AG04450 (cell line): ENCODE measurements at regions not wholly inside any gene's neighbourhood (a gene's known extent, or its start where the extent isn't known, plus 50 kb on each side); places are given as distances from the start of the nearest gene placed in this dataset.

Source experiments
- CTCF ChIA-PET: fragments of 300-600, 350-600 bp; formaldehyde crosslinking; extraction: SDS; loops from one replicate; lab custom pipeline; 2022; ENCODE audit warnings: antibody characterized with exemption, inconsistent platforms; lab: Charles Lee
- POLR2A ChIA-PET: fragments of 350-600 bp; formaldehyde crosslinking; extraction: SDS; loops from one replicate; lab custom pipeline; 2021; ENCODE audit warnings: antibody characterized with exemption, inconsistent platforms; lab: Yijun Ruan, JAX
- DNase-seq: peaks from one replicate; pipeline ENCODE4 v3.0.0-alpha.2; 2011; ENCODE audit warnings: low read depth, low spot score
- H3K27ac ChIP-seq: one replicate; pipeline ENCODE4 v1.5.1; 2012; ENCODE audit warnings: low read depth, low read length, control low read depth
- H3K27me3 ChIP-seq: one replicate; pipeline ENCODE4 v1.6.0; 2012; ENCODE audit warnings: low read length; ENCODE audit not compliant: control insufficient read depth, insufficient read depth
- H3K4me3 ChIP-seq: 2 replicates; pipeline ENCODE4 v1.5.1; 2011; ENCODE audit warnings: mild to moderate bottlenecking, low read depth, low read length, control low read depth
- H3K9me3 ChIP-seq: 2 replicates; pipeline ENCODE4 v1.5.1; 2012; ENCODE audit warnings: low read length; ENCODE audit not compliant: control insufficient read depth, insufficient read depth
- CTCF ChIP-seq: IDR thresholded peaks from 2 replicates; pipeline ENCODE4 v1.5.1; 2011; ENCODE audit warnings: low read depth, low read length, control low read depth, inconsistent platforms

GRCh38 chr10:130746311-130746710 is 565.2 kb downstream of the TCERG1L start:
- POLR2A ChIA-PET: no interaction called here
- DNase-seq: no peak
- H3K27ac ChIP-seq: no peak overlapping the region
- H3K9me3 ChIP-seq: peaks cover 81% of the 10 kb centered on the region
- TF ChIP-seq CTCF: no peak
- CTCF ChIA-PET: no interaction called here
- no peak overlapping the region for H3K4me3 ChIP-seq
- H3K27me3 ChIP-seq: no peaks in the 10 kb centered on the region

- no peak overlapping the region for H3K27ac ChIP-seq
- ChIA-PET POLR2A (no interaction called here), CTCF (no interaction called here)
- peaks cover 82% of the 10 kb centered on the region for H3K9me3 ChIP-seq
- no peak for TF ChIP-seq CTCF
- no peaks in the 10 kb centered on the region for H3K27me3 ChIP-seq
- no peak overlapping the region for H3K4me3 ChIP-seq
- DNase-seq: no peak
Observed at GRCh38 chr10:130747356-130747755, 564.2 kb downstream of the TCERG1L start.

- H3K27ac ChIP-seq: no peak overlapping the region
- CTCF ChIA-PET: no interaction called here
Observed at GRCh38 chr10:130747946-130748345, 563.6 kb downstream of the TCERG1L start.

GRCh38 chr10:130748409-130749057 is 563.0 kb downstream of the TCERG1L start:
- CTCF ChIA-PET: no interaction called here
- DNase-seq: no peak
- no peaks in the 10 kb centered on the region for H3K27me3 ChIP-seq
- no peak for TF ChIP-seq CTCF
- POLR2A ChIA-PET: no interaction called here
- H3K27ac ChIP-seq: no peak overlapping the region
- H3K4me3 ChIP-seq: no peak overlapping the region
- H3K9me3 ChIP-seq: peaks cover 75% of the 10 kb centered on the region

More at GRCh38 chr10:130747946-130748345, 563.6 kb downstream of the TCERG1L start:
- no peak for TF ChIP-seq CTCF
- no peak for DNase-seq
- no peaks in the 10 kb centered on the region for H3K27me3 ChIP-seq
- H3K4me3 ChIP-seq: no peak overlapping the region
- peaks cover 79% of the 10 kb centered on the region for H3K9me3 ChIP-seq
- POLR2A ChIA-PET: no interaction called here

- ChIA-PET POLR2A (no interaction called here), CTCF (no interaction called here)
- H3K9me3 ChIP-seq: peaks cover 64% of the 10 kb centered on the region
- no peak overlapping the region for H3K27ac ChIP-seq
- TF ChIP-seq CTCF: no peak
- no peak for DNase-seq
- H3K4me3 ChIP-seq: no peak overlapping the region
- H3K27me3 ChIP-seq: no peaks in the 10 kb centered on the region
Observed at GRCh38 chr10:130749911-130750310, 561.6 kb downstream of the TCERG1L start.
